ENCODE measurements at regions not wholly inside any gene's neighbourhood (a gene's known extent, or its start where the extent isn't known, plus 50 kb on each side); places are given as distances from the start of the nearest gene placed in this dataset.
"Not testable (repeated sequence)": the region's sequence is repeated elsewhere in the genome, so short reads cannot be mapped to it uniquely, and the experiment has no call there.

DNA sequence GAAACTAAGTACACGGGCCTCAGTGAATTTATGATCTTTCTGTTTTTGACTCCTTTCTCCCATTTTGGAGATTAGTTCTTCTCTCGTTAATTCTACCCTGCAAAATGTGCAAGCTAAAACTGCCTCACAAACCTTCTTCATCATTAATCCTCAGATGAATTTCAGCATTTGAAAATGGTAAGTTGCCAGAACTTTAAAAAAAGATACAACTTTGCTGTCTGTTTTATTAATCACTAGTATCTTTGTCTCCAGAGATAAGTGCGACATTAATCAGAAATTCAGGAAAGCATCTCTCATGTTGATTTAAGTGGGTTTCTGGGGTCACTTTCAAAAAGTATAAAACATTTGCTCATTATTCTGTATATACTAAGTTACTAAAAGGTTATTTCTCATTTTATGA is 227.0 kb upstream of the RXFP2 start:
- FAIRE-seq (no peak), DNase-seq (ENCODE audit: extremely low spot score, insufficient read length, low read depth) (no peak)

- FAIRE-seq = no peak
- DNase-seq (ENCODE audit: extremely low spot score, insufficient read length, low read depth) = no peak
Measured at GRCh38 chr13:31514932-31515331, 224.4 kb upstream of the RXFP2 start.

GRCh38 chr13:31515427-31515826 is 223.9 kb upstream of the RXFP2 start:
- no peak for FAIRE-seq
- DNase-seq (ENCODE audit: extremely low spot score, insufficient read length, low read depth) = no peak

DNA sequence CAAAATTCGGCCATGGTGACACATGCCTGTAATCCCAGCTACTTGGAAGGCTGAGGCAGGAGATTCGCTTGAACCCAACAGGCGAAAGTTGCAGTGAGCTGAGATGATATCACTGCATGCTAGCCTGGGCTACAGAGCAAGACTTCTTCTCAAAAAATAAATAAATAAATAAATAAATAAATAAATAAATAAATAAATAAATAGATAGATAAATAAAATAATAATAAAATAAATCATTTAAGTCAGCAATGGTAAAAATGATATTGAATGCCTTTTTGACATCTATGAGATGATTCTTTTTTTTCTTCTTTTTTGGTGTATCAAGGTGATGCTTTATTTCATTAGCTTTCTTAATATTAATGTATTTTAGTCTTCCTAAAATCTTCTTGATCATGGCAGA is 221.7 kb upstream of the RXFP2 start:
- DNase-seq (ENCODE audit: extremely low spot score, insufficient read length, low read depth) (no peak), FAIRE-seq (no peak)

DNA sequence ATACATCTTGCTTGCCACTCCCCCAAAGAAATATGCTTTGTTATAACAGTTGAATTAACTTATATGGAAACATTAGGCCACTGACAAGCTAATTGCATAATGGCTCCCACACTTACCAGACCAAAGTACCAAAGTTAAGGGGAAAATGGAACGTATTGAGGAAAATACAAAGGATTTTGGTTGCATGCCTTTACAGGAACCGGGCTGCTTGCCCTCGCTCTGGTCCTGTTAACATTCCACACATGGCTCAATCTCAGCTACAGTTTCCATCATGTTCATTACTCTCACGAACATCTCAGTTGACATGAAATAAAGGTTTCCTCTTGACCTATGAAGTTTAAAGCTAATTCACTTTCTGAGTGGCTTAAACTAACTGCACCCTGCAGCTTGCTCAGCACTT is 220.7 kb upstream of the RXFP2 start:
- FAIRE-seq (no peak), DNase-seq (ENCODE audit: extremely low spot score, insufficient read length, low read depth) (no peak)

DNA sequence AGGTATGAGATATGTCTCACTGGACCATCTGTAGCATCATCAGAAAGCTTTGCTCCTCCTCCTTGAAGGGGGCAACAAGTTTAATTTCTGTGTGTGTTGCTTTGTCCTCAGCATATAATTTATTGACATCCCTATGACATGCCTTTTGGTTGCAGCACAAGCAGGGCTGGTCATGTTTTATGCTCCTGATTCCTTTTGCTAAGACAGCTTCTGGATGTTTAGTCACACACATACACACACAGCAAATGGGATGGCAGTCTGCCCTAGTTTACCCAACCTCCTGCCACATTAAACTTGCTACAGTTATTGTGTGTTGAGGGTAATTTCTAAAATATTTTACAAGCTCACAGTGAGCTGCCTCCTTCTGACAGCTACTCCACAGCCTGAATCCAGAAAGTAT is 217.9 kb upstream of the RXFP2 start:
- DNase-seq (ENCODE audit: extremely low spot score, insufficient read length, low read depth) (no peak), FAIRE-seq (no peak)

GRCh38 chr13:31522396-31522795 is 216.9 kb upstream of the RXFP2 start:
- FAIRE-seq (no peak), DNase-seq (ENCODE audit: extremely low spot score, insufficient read length, low read depth) (no peak)

DNA sequence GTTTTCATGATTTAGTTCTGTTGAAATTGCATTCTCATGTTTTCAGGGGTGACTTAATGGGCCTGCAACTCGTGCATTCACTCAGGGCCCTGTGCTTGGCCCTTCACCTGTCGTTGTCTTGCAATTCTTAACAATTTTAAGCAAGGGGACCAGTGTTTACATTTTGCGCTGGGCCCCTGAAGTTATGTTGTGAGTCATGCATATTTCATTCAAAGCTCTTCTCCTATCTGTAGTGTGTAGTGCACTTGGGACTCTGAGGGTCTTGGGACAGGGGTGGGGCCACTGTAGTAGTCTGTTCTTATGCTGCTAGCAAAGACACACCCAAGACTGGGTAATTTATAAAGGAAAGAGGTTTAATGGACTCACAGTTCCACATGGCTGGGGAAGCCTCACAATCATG is 211.2 kb upstream of the RXFP2 start:
- no peak for DNase-seq (ENCODE audit: extremely low spot score, insufficient read length, low read depth)
- FAIRE-seq = no peak

GRCh38 chr13:31528758-31529157 is 210.6 kb upstream of the RXFP2 start:
- FAIRE-seq (no peak), DNase-seq (ENCODE audit: extremely low spot score, insufficient read length, low read depth) (no peak)

DNA sequence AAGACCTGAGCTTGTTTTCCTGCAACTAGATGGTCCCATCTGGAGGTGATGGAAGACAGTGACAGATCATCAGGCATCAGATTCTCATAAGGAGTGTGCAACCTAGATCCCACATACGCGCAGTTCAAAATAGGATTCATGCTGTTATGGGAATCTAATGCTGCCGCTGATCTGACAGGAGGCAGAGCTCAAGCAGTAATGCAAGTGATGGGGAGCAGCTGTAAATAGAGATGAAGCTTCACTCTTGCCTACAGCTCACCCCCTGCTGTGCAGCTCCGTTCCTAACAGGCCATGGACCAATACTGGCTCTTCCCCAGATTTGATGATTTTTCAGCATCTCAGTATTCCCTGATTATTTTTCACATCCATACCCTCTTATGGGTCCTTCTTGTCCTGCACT is 208.4 kb upstream of the RXFP2 start:
- no peak for FAIRE-seq
- DNase-seq (ENCODE audit: extremely low spot score, insufficient read length, low read depth) = no peak

DNA sequence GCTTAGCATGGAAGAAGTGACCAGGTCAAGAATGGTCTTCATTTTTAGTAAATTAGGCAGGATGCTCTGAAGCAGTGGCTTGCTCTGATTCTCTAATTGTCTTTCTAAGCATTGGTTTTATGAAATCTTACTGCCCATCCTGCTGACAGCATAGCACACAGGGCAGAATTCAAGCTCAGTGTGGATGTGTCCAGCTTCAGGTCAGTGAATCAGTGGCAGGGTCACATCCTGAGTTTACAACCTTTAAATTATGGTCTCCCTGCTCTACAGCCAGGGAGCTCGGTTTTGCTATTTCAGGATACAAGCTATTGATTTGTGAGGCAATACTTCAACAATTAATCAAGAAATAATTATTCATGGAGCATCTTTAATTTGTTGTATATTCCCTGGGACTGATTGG is 202.3 kb upstream of the RXFP2 start:
- no peak for DNase-seq (ENCODE audit: extremely low spot score, insufficient read length, low read depth)
- FAIRE-seq = no peak

DNA sequence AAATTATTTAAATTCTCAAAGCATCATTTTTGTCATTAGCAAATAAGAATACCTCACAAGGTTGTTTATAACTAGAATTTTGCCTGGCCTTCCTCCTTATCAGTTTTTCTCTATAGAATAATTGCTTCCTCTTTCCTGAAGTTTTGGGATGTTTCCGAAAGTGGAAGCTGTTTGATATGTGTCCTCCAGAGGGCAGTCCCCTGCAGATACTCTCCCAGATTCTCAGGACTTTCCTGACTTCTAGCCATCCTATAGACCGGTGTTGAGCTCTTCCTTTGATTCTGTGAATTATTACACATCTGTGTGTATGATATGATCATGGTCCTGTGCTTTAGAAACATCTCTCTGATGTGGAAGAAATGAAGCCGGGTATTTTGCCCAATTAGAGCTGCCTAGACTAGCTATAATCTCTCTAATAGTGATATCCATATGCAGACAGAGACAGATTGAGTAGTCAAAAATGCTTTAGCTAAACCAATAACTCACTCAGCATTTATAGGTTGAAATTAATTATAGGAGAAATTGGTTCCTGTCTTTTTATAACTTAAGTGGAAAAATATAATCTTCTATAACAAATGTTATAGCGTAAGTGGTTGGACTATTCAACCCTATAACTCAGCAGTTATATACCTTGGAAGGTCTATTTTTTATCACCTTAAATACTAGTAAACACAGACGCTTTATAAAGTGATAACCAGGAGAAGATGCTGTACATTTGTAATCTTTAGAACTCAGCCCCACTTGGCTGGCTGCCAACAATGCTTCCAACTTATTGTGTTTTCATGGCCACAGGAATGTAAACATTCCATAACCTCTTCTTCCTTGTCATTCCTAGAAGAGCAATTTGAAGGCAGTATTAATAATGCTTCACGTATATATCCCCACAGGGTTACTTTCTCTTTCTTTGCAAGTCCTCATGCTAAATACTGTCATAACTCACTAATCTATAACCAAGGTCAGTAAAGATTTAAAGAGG is 201.0 kb upstream of the RXFP2 start:
- no peak for DNase-seq (ENCODE audit: extremely low spot score, insufficient read length, low read depth)
- FAIRE-seq = no peak

DNA sequence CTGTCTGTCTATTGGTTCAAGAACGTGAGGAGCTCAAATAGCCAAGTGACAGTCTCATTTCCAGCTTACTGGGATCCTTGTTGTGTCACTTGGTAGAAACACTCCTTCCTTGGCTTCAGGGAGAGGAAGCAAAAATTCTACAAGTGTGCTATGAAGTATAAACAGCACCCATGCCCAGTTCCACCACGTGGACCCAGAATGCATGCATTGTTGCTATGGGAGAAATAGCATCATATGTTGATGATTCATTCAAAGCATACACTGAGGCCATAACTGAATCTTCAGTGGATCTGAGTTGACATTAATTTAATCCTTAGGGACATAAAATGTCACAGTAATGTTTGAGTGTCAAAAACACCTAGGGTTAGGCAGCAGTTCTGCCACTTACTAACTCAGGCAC is 199.0 kb upstream of the RXFP2 start:
- FAIRE-seq (no peak), DNase-seq (ENCODE audit: extremely low spot score, insufficient read length, low read depth) (no peak)

DNA sequence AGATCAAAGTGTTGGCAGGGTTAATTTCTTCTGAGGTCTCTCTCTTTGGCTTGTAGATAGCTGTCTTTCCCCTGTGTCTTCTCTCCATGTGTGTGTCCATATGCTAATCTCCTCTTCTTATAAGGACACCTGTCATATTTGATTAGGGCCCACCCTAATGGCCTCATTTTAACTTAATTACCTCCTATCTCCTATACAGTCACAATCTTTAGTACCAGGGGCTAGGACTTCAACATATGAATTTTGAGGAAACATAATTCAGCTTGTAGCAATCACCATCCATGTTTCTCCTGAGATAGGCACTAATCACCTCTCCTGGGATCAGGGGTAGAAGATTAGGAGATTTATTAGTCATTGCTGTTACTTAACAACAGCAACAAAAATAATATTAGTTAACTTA is 196.1 kb upstream of the RXFP2 start:
- FAIRE-seq (no peak), DNase-seq (ENCODE audit: extremely low spot score, insufficient read length, low read depth) (no peak)

GRCh38 chr13:31545616-31546015 is 193.7 kb upstream of the RXFP2 start:
- DNase-seq (ENCODE audit: extremely low spot score, insufficient read length, low read depth) = no peak
- no peak for FAIRE-seq

DNA sequence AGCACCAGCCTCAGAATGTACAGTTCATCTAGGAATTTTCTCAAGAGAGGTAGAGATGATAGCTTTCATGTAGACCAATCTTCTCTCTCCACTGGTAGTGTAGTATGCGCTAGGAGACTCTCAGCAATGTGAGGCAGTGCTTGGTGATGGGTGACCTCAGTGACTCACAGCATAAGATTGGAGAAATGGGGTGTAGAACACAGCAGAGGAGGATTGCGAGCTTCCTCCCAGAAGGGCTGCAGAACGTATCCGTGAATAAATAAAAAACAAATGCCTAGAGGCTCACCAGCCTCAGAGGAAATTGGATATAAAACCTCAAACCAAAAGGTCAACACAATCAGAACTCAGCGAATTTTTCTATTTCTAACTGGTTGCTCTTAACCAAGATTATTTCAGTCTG is 182.9 kb upstream of the RXFP2 start:
- no peak for FAIRE-seq
- no peak for DNase-seq (ENCODE audit: extremely low spot score, insufficient read length, low read depth)

GRCh38 chr13:31584221-31584620 is 155.1 kb upstream of the RXFP2 start:
- FAIRE-seq; DNase-seq (ENCODE audit: extremely low spot score, insufficient read length, low read depth): not testable (repeated sequence)

DNA sequence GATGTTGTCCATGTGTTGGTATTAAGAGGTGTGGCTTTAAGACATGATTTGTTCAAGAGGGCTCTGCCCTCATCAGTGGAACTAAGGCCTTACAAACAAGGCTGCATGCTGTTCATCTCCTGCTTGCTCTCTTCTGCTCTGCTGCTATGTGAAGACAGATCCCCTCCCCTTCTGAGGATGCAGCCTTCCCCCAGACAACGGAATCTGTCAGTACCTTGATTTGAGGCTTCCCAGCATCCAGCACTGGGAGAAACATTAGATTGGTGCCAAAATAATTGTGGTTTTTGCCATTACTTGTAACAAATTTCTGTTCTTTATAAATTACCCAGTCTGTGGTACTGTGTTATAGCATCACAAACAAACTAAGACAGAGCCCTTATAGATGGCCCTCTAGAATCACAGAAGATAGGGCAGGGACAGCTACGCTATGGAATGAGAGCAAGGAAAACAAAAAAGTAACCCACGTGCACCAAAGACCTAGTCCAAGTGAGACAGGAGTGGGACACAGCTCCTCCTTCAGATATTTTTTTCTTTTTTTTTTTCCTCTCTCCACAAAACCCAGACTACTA is 151.5 kb upstream of the RXFP2 start:
- FAIRE-seq (no peak), DNase-seq (ENCODE audit: extremely low spot score, insufficient read length, low read depth) (no peak)

- no peak for FAIRE-seq
- no peak for DNase-seq (ENCODE audit: extremely low spot score, insufficient read length, low read depth)
Measured at GRCh38 chr13:31588316-31588715, 151.0 kb upstream of the RXFP2 start.

DNA sequence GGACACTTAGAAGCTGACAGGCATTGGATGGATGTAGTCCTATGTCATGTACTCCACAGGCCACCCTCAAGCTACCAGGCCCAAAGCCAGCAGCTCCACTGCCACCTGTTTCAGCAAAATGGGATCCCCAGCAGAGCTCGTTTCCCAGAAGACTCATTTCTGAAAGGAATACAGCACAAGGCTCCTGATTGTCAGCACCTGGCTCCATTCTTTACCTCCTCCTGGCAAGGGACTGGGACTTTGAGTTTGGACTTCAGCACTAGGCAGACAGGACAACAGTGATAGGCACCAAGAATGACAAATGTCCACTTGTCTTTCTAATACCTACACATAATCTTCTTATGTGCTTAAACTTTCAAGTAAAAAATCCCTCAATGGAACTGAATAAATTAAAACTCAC is 150.4 kb upstream of the RXFP2 start:
- DNase-seq (ENCODE audit: extremely low spot score, insufficient read length, low read depth) (no peak), FAIRE-seq (no peak)

DNA sequence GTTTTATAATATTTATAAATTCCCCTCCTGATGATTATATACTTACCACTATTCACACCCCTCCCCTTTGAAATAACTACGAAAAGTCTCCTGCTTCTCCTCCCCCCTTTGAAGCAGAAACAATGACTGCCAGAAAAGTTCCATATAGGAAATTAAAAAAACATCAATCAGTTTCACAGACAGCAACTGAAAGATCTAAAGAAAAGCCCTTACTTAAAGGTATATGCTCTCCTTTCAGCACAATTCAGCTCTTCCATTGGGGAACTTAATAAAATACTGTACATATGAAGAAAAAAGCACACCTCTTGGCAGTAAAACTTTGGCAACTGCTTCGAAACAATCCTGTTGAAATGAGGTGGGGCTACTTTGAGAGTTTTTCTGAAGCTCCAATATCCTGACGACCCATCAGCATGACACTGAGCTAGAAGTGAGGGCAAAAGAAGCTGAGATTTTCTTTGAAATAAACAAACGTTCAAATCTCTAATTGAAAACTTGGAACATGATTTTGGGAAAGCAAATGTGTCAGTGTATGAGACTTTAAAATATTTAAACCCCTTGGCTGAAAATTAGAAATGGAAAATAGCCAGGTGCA is 147.6 kb upstream of the RXFP2 start:
- no peak for FAIRE-seq
- DNase-seq (ENCODE audit: extremely low spot score, insufficient read length, low read depth) = no peak

Data from GM18507 (cell line).